KMS-11 (cell line): ENCODE measurements at regions not wholly inside any gene's neighbourhood (a gene's known extent, or its start where the extent isn't known, plus 50 kb on each side); places are given as distances from the start of the nearest gene placed in this dataset.

ENCODE experiments used
- H2AFZ ChIP-seq: fragments of 200-600 bp; sonication (generic); 2 replicates; pipeline ENCODE4 v1.6.1; 2016; ENCODE audit warnings: antibody characterized with exemption, mixed run types, low read depth
- H3K27ac ChIP-seq: fragments of 200-600 bp; sonication (generic); 2 replicates; pipeline ENCODE4 v1.6.1; 2016; ENCODE audit warnings: mild to moderate bottlenecking, mixed run types
- H3K27me3 ChIP-seq: fragments of 200-600 bp; sonication (generic); 2 replicates; pipeline ENCODE4 v1.6.1; 2017; ENCODE audit warnings: mild to moderate bottlenecking, low read depth, mixed run types, moderate library complexity; ENCODE audit not compliant: insufficient read depth
- H3K36me3 ChIP-seq: fragments of 200-600 bp; sonication (generic); 2 replicates; pipeline ENCODE4 v1.6.1; 2017; ENCODE audit warnings: mild to moderate bottlenecking, mixed run types; ENCODE audit not compliant: insufficient read depth
- H3K4me1 ChIP-seq: fragments of 200-600 bp; sonication (generic); 2 replicates; pipeline ENCODE4 v1.6.1; 2016; ENCODE audit warnings: mild to moderate bottlenecking, low read depth, mixed run types; ENCODE audit not compliant: poor library complexity, severe bottlenecking
- H3K4me2 ChIP-seq: fragments of 200-600 bp; sonication (generic); 2 replicates; pipeline ENCODE4 v1.7.0; 2016; ENCODE audit warnings: mild to moderate bottlenecking, mixed run types
- H3K4me3 ChIP-seq: fragments of 200-600 bp; sonication (generic); IDR thresholded peaks from 2 replicates; pipeline ENCODE4 v1.6.1; 2017; ENCODE audit warnings: low read depth, low read length, mixed read lengths; ENCODE audit not compliant: insufficient read depth
- H3K79me2 ChIP-seq: fragments of 200-600 bp; sonication (generic); 2 replicates; pipeline ENCODE4 v1.6.1; 2016; ENCODE audit warnings: low read depth, mixed run types; ENCODE audit not compliant: insufficient read depth
- H3K9ac ChIP-seq: fragments of 200-600 bp; sonication (generic); 2 replicates; pipeline ENCODE4 v1.6.1; 2016; ENCODE audit warnings: mild to moderate bottlenecking, mixed run types
- H4K20me1 ChIP-seq: fragments of 200-600 bp; sonication (generic); 2 replicates; pipeline ENCODE4 v1.6.1; 2016; ENCODE audit warnings: mild to moderate bottlenecking, mixed run types; ENCODE audit not compliant: insufficient read depth
- CTCF ChIP-seq: fragments of 200-600 bp; sonication (generic); conservative IDR thresholded peaks from 2 replicates; pipeline ENCODE4 v1.6.1; 2017; ENCODE audit warnings: low read depth, mild to moderate bottlenecking, antibody characterized with exemption, low read length, moderate library complexity, mixed read lengths

- no peaks in the 10 kb centered on the region for H3K27me3 ChIP-seq
- no peak overlapping the region for H3K4me2 ChIP-seq
- no peaks in the 10 kb centered on the region for H3K36me3 ChIP-seq
- H3K27ac ChIP-seq, result no peak overlapping the region
- H3K79me2 ChIP-seq, result no peaks in the 10 kb centered on the region
- no peak overlapping the region for H2AFZ ChIP-seq
- H3K4me3 ChIP-seq, result no peak overlapping the region
- no peak for TF ChIP-seq CTCF
- H3K9ac ChIP-seq, result no peak overlapping the region
- H4K20me1 ChIP-seq, result no peaks in the 10 kb centered on the region
- H3K4me1 ChIP-seq, result no peaks in the 10 kb centered on the region
Measured at GRCh38 chr11:15562230-15562629, 447.5 kb downstream of the INSC start.

GRCh38 chr11:15563054-15563453, 448.3 kb downstream of the INSC start:
- no peaks in the 10 kb centered on the region for H3K4me1 ChIP-seq
- H3K4me3 ChIP-seq, result no peak overlapping the region
- no peak overlapping the region for H2AFZ ChIP-seq
- no peaks in the 10 kb centered on the region for H3K79me2 ChIP-seq
- H3K36me3 ChIP-seq, result no peaks in the 10 kb centered on the region
- H3K9ac ChIP-seq, result no peak overlapping the region
- no peak for TF ChIP-seq CTCF
- H3K27me3 ChIP-seq, result no peaks in the 10 kb centered on the region
- H4K20me1 ChIP-seq, result no peaks in the 10 kb centered on the region
- no peak overlapping the region for H3K4me2 ChIP-seq
- H3K27ac ChIP-seq, result no peak overlapping the region

GRCh38 chr11:15565880-15566279, 451.2 kb downstream of the INSC start:
- H3K27ac ChIP-seq, result no peak overlapping the region
- H2AFZ ChIP-seq, result no peak overlapping the region
- H3K27me3 ChIP-seq, result no peaks in the 10 kb centered on the region
- H3K4me2 ChIP-seq, result no peak overlapping the region
- no peaks in the 10 kb centered on the region for H3K36me3 ChIP-seq
- TF ChIP-seq CTCF, result no peak
- no peak overlapping the region for H3K9ac ChIP-seq
- H3K79me2 ChIP-seq, result no peaks in the 10 kb centered on the region
- H3K4me3 ChIP-seq, result no peak overlapping the region
- H4K20me1 ChIP-seq, result no peaks in the 10 kb centered on the region
- H3K4me1 ChIP-seq, result no peaks in the 10 kb centered on the region

- H3K4me3 ChIP-seq, result no peak overlapping the region
- H3K4me2 ChIP-seq, result no peak overlapping the region
- no peaks in the 10 kb centered on the region for H3K36me3 ChIP-seq
- no peak overlapping the region for H3K9ac ChIP-seq
- H4K20me1 ChIP-seq, result no peaks in the 10 kb centered on the region
- H3K27ac ChIP-seq, result no peak overlapping the region
- no peak for TF ChIP-seq CTCF
- no peaks in the 10 kb centered on the region for H3K27me3 ChIP-seq
- no peaks in the 10 kb centered on the region for H3K4me1 ChIP-seq
- no peak overlapping the region for H2AFZ ChIP-seq
- no peaks in the 10 kb centered on the region for H3K79me2 ChIP-seq
Measured at GRCh38 chr11:15568440-15568839, 453.7 kb downstream of the INSC start.
